A549 (cell line): ENCODE measurements at regions not wholly inside any gene's neighbourhood (a gene's known extent, or its start where the extent isn't known, plus 50 kb on each side); places are given as distances from the start of the nearest gene placed in this dataset.
"Not testable (repeated sequence)": the region's sequence is repeated elsewhere in the genome, so short reads cannot be mapped to it uniquely, and the experiment has no call there.

Source experiments
- ATAC-seq, 2 experiments: fragments of 200-7000 bp in 1 of 2; fragments of >200 bp in 1 of 2; cut with Nextera tagmentation in 1 of 2; cut with Tn5 transposase in 1 of 2; 3 replicates each; pipeline versions ENCODE4 v1.8.0 to v1.9.1; 2018 to 2020; ENCODE audit warnings: mild to moderate bottlenecking in 1 of 2, moderate library complexity in 1 of 2
- CTCF ChIA-PET: fragments of 300-600 bp; sonication (Branson Sonifier 250); formaldehyde crosslinking; extraction: SDS; loops from one replicate; lab custom pipeline; 2021; ENCODE audit warnings: antibody characterized with exemption, inconsistent platforms; lab: Yijun Ruan, JAX
- POLR2A ChIA-PET: fragments of 350-600 bp; formaldehyde crosslinking; extraction: SDS; loops from one replicate; lab custom pipeline; 2021; ENCODE audit warnings: antibody characterized with exemption, inconsistent platforms; lab: Yijun Ruan, JAX
- DNase-seq, 2 experiments: peaks; one replicate each; pipeline versions ENCODE4 v3.0.0 to v3.0.0-alpha.2; 2011 to 2016; ENCODE audit warnings: low read depth in 1 of 2, low spot score in 1 of 2
- FAIRE-seq: peaks from 2 replicates; lab custom pipeline; 2011; peaks lifted over from hg19 to GRCh38; lab: Jason Lieb, UNC
- H3K27ac ChIP-seq, 2 experiments: fragments of >200 bp; sonication (Bioruptor Twin); formaldehyde crosslinking; 3 replicates each; pipeline ENCODE4 v1.5.1; 2016 to 2017
- H3K4me1 ChIP-seq: fragments of >200 bp; sonication (Bioruptor Twin); formaldehyde crosslinking; 3 replicates; pipeline ENCODE4 v1.6.1; 2016
- H3K4me2 ChIP-seq: fragments of >200 bp; sonication (Bioruptor Twin); formaldehyde crosslinking; 3 replicates; pipeline ENCODE4 v1.6.1; 2016
- H3K4me3 ChIP-seq: fragments of >200 bp; sonication (Bioruptor Twin); formaldehyde crosslinking; 3 replicates; pipeline ENCODE4 v1.5.1; 2016
- H3K9me3 ChIP-seq: fragments of >200 bp; sonication (Bioruptor Twin); formaldehyde crosslinking; 3 replicates; pipeline ENCODE4 v1.6.1; 2016
- CBX8 ChIP-seq: fragments of 200-600 bp; sonication (generic); IDR thresholded peaks from 2 replicates; pipeline ENCODE4 v1.6.1; 2016
- CTCF ChIP-seq: fragments of >200 bp; sonication (Bioruptor Twin); formaldehyde crosslinking; IDR thresholded peaks from 3 replicates; pipeline ENCODE4 v1.5.1; 2016
- EHF ChIP-seq: fragments of 250-450 bp; sonication (Bioruptor Pico); IDR thresholded peaks from 2 replicates; pipeline ENCODE4 v1.5.0; 2020; ENCODE audit warnings: mild to moderate bottlenecking
- FOSL2 ChIP-seq, 2 experiments: fragments of 450-650 bp in 1 of 2; fragments of >200 bp in 1 of 2; sonication (Bioruptor Twin) in 1 of 2; formaldehyde crosslinking; IDR thresholded peaks; 2 replicates each; pipeline versions ENCODE4 v1.5.0 to v1.6.1; 2016 to 2020; ENCODE audit warnings: mild to moderate bottlenecking in 1 of 2, moderate library complexity in 1 of 2
- FOXS1 ChIP-seq: fragments of 250-450 bp; sonication (Bioruptor Pico); IDR thresholded peaks from 2 replicates; pipeline ENCODE4 v1.5.0; 2020; ENCODE audit warnings: mild to moderate bottlenecking, moderate library complexity
- HEYL ChIP-seq: fragments of 250-450 bp; sonication (Bioruptor Pico); IDR thresholded peaks from 2 replicates; pipeline ENCODE4 v1.8.0; 2021; ENCODE audit warnings: mild to moderate bottlenecking, moderate library complexity
- HMGXB4 ChIP-seq: fragments of 250-450 bp; sonication (Bioruptor Pico); IDR thresholded peaks from 2 replicates; pipeline ENCODE4 v1.5.0; 2021; ENCODE audit warnings: mild to moderate bottlenecking, moderate library complexity, borderline replicate concordance
- HOXB13 ChIP-seq: fragments of 250-450 bp; sonication (Bioruptor Pico); IDR thresholded peaks from 2 replicates; pipeline ENCODE4 v1.5.0; 2020; ENCODE audit warnings: low read depth, mild to moderate bottlenecking, moderate library complexity
- MAFK ChIP-seq: fragments of 450-650 bp; IDR thresholded peaks from 2 replicates; pipeline ENCODE4 v1.6.1; 2014; ENCODE audit not compliant: partially characterized antibody
- NFE2L2 ChIP-seq: fragments of 150-350 bp; conservative IDR thresholded peaks from 2 replicates; pipeline ENCODE4 v1.6.1; 2014; ENCODE audit warnings: low read length
- NPAS2 ChIP-seq: fragments of 250-450 bp; sonication (Bioruptor Pico); IDR thresholded peaks from 2 replicates; pipeline ENCODE4 v1.8.0; 2022; ENCODE audit warnings: mild to moderate bottlenecking, moderate library complexity, borderline replicate concordance
- POLR2A ChIP-seq: IDR thresholded peaks from 2 replicates; pipeline ENCODE4 v1.6.1; 2012; ENCODE audit warnings: mild to moderate bottlenecking, low read length
- POLR2AphosphoS2 ChIP-seq: conservative IDR thresholded peaks from 2 replicates; pipeline ENCODE4 v1.6.1; 2012; ENCODE audit warnings: low read length, improper control_type of control experiment, inconsistent platforms
- RAD21 ChIP-seq, 2 experiments: fragments of >200 bp in 1 of 2; sonication (Bioruptor Twin) in 1 of 2; formaldehyde crosslinking in 1 of 2; IDR thresholded peaks in 1 of 2; conservative IDR thresholded peaks in 1 of 2; 2 replicates in 1 of 2; 3 replicates in 1 of 2; pipeline ENCODE4 v1.6.1; 2012 to 2018; ENCODE audit warnings: inconsistent platforms in 1 of 2
- RARB ChIP-seq: fragments of 250-450 bp; sonication (Bioruptor Pico); IDR thresholded peaks from 2 replicates; pipeline ENCODE4 v1.8.0; 2021; ENCODE audit warnings: mild to moderate bottlenecking, moderate library complexity
- RCOR1 ChIP-seq: fragments of 150-350 bp; IDR thresholded peaks from 2 replicates; pipeline ENCODE4 v1.6.1; 2014; ENCODE audit warnings: antibody characterized with exemption, low read length, low read depth
- SMC3 ChIP-seq: fragments of >200 bp; sonication (Bioruptor Twin); formaldehyde crosslinking; IDR thresholded peaks from 3 replicates; pipeline ENCODE4 v1.6.1; 2018; ENCODE audit warnings: inconsistent platforms
- SREBF2 ChIP-seq: fragments of 450-650 bp; IDR thresholded peaks from 2 replicates; pipeline ENCODE4 v1.6.1; 2014; ENCODE audit warnings: mild to moderate bottlenecking, moderate library complexity
- TP53 ChIP-seq: fragments of 250-450 bp; sonication (Bioruptor Pico); IDR thresholded peaks from 2 replicates; pipeline ENCODE4 v1.5.0; 2021; ENCODE audit warnings: mild to moderate bottlenecking, moderate library complexity
- USF2 ChIP-seq: fragments of 450-650 bp; IDR thresholded peaks from 2 replicates; pipeline ENCODE4 v1.6.1; 2014; ENCODE audit warnings: antibody characterized with exemption
- ZSCAN20 ChIP-seq: fragments of 250-450 bp; sonication (Bioruptor Pico); IDR thresholded peaks from 2 replicates; pipeline ENCODE4 v1.8.0; 2022; ENCODE audit warnings: mild to moderate bottlenecking, moderate library complexity
- WGBS: methylation state at CpG from one replicate; pipeline ENCODE4 v1.1.6; 2017; ENCODE audit errors: missing lambda C conversion rate; 5-methylcytosine and 5-hydroxymethylcytosine counted together

- TF ChIP-seq HMGXB4 (CRISPR knock-in tag) (no peak), SMC3 (no peak)
These were observed 221.8 kb downstream of the RPIA start (continued) for GRCh38 chr2:88913280-88913679.

- FAIRE-seq (no peak), ATAC-seq (peak; percentile 76 to 83; a peak in 4 of 6 replicates), DNase-seq (peak; percentile 10 to 58)
- Histone ChIP-seq H3K27ac (no peak overlapping the region), H3K9me3 (no peaks in the 10 kb centered on the region), H3K4me1 (no peaks in the 10 kb centered on the region), H3K4me2 (no peak overlapping the region), H3K4me3 (no peak overlapping the region)
- WGBS, result 16% methylated on average over 7 of the region's 7 CpGs
- ChIA-PET POLR2A (no interaction called here), CTCF (interaction anchor here (0.6 to 1.6 kb wide), 15 partner anchors 9 to 182 kb away, joined by 3 to 11 read pairs (median 3); no protein-coding TSS in a partner anchor)
- peak; percentile 74 for TF ChIP-seq CTCF
- TF ChIP-seq NPAS2 (CRISPR knock-in tag), result no peak
- no peak for TF ChIP-seq HEYL (CRISPR knock-in tag)
- no peak for TF ChIP-seq POLR2A
- TF ChIP-seq USF2, result no peak
- TF ChIP-seq RCOR1, result no peak
- peak; percentile 58 for TF ChIP-seq SMC3
- TF ChIP-seq ZSCAN20 (CRISPR knock-in tag), result no peak
- peak; percentile 38 to 43; a peak in 4 of 5 replicates for TF ChIP-seq RAD21 (conservative IDR thresholded peaks at IDR 0.05 in 1 of 2, IDR thresholded peaks at IDR 0.05 in 1 of 2)
- no peak for TF ChIP-seq HMGXB4 (CRISPR knock-in tag)
- TF ChIP-seq RARB (CRISPR knock-in tag), result no peak
These were observed 227.7 kb downstream of the RPIA start for GRCh38 chr2:88919087-88919738.

GRCh38 chr2:88920399-88920798 lies 228.9 kb downstream of the RPIA start:
- POLR2A ChIA-PET, H3K27ac ChIP-seq, DNase-seq, ATAC-seq, FAIRE-seq, H3K4me1 ChIP-seq, H3K9me3 ChIP-seq, H3K4me2 ChIP-seq, H3K4me3 ChIP-seq: not testable (repeated sequence)
- CTCF ChIA-PET, result interaction anchor here (1.1 to 1.2 kb wide), 2 partner anchors 8 to 16 kb away, joined by 3 read pairs; no protein-coding TSS in a partner anchor
- 60% methylated on average over 12 of the region's 31 CpGs for WGBS

- Histone ChIP-seq H3K9me3 (no peaks in the 10 kb centered on the region), H3K27ac (no peak overlapping the region), H3K4me2 (no peak overlapping the region), H3K4me3 (no peak overlapping the region), H3K4me1 (no peaks in the 10 kb centered on the region)
- no peak for ATAC-seq
- FAIRE-seq, result no peak
- no peak for DNase-seq
- 89% methylated on average over 1 of the region's 1 CpG for WGBS
- ChIA-PET POLR2A (no interaction called here), CTCF (no interaction called here)
- TF ChIP-seq CBX8 (no peak), MAFK (peak; percentile 92), RARB (CRISPR knock-in tag) (no peak), SREBF2 (no peak), TP53 (no peak), NFE2L2 (peak; percentile 85), FOXS1 (no peak), EHF (CRISPR knock-in tag) (no peak), POLR2AphosphoS2 (no peak), HOXB13 (no peak), FOSL2 (IDR thresholded peaks at IDR 0.05) (no peak), FOSL2 (CRISPR knock-in tag; IDR thresholded peaks at IDR 0.05) (peak; percentile 10; the same call in 1 of the 2 replicates), HMGXB4 (CRISPR knock-in tag) (no peak), HEYL (CRISPR knock-in tag) (no peak)
These were observed 233.1 kb downstream of the RPIA start for GRCh38 chr2:88924533-88924932.
